OCI-LY1 (cell line): ENCODE measurements at regions not wholly inside any gene's neighbourhood (a gene's known extent, or its start where the extent isn't known, plus 50 kb on each side); places are given as distances from the start of the nearest gene placed in this dataset.

Source experiments
- EZH2 ChIP-seq: fragments of 200-600 bp; sonication (generic), shearing (Covaris generic); IDR thresholded peaks from 2 replicates; pipeline ENCODE4 v1.8.0; 2017; ENCODE audit warnings: borderline replicate concordance, mixed run types, mild to moderate bottlenecking, antibody characterized with exemption, low read length, moderate library complexity, mixed read lengths
- TF ChIP-seq, protein P1 (sequence below): fragments of 200-600 bp; sonication (generic), shearing (Covaris generic); IDR thresholded peaks from 2 replicates; pipeline ENCODE4 v1.5.1; 2017; ENCODE audit warnings: mild to moderate bottlenecking, antibody characterized with exemption, low read length, moderate library complexity, mixed read lengths

DNA sequence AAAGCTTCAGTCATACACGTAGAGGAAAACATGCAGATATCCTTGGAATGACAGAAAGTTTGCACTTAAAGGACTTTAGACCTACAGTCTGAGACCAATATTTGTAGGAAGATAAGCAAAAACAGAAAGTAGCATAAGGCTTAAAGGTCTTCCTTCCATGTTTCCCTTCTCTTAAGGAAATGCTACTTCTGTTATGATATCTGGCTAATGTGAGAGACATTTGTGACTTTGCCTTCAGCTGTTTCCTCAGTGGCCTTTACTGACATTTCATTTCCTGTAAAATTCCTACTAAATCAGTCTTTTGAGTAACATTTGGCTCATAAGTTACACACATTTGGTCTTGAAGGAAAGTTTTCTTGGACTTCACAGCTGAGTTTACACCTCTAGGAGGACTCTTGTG lies 713.4 kb downstream of the TBC1D32 start:
- TF ChIP-seq, protein P1, sequence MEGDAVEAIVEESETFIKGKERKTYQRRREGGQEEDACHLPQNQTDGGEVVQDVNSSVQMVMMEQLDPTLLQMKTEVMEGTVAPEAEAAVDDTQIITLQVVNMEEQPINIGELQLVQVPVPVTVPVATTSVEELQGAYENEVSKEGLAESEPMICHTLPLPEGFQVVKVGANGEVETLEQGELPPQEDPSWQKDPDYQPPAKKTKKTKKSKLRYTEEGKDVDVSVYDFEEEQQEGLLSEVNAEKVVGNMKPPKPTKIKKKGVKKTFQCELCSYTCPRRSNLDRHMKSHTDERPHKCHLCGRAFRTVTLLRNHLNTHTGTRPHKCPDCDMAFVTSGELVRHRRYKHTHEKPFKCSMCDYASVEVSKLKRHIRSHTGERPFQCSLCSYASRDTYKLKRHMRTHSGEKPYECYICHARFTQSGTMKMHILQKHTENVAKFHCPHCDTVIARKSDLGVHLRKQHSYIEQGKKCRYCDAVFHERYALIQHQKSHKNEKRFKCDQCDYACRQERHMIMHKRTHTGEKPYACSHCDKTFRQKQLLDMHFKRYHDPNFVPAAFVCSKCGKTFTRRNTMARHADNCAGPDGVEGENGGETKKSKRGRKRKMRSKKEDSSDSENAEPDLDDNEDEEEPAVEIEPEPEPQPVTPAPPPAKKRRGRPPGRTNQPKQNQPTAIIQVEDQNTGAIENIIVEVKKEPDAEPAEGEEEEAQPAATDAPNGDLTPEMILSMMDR: no peak
- no peak for TF ChIP-seq EZH2
